Trophoblast cell (in vitro differentiated cells and primary cell): ENCODE measurements at regions not wholly inside any gene's neighbourhood (a gene's known extent, or its start where the extent isn't known, plus 50 kb on each side); places are given as distances from the start of the nearest gene placed in this dataset.

Source experiments
- DNase-seq, 2 donors: peaks; one replicate each; pipeline ENCODE4 v3.0.0-alpha.2; 2016
- H2AFZ ChIP-seq: 2 replicates; pipeline ENCODE4 v1.6.1; 2013; ENCODE audit warnings: low read length, moderate library complexity, mild to moderate bottlenecking; ENCODE audit not compliant: insufficient read depth, poor library complexity
- H2AK5ac ChIP-seq: 2 replicates; pipeline ENCODE4 v1.6.1; 2013; ENCODE audit warnings: mild to moderate bottlenecking, low read length
- H2BK120ac ChIP-seq: 2 replicates; pipeline ENCODE4 v1.6.1; 2013; ENCODE audit warnings: low read length, mild to moderate bottlenecking, moderate library complexity; ENCODE audit not compliant: insufficient read depth, poor library complexity
- H2BK12ac ChIP-seq: 2 replicates; pipeline ENCODE4 v1.6.1; 2013; ENCODE audit warnings: mild to moderate bottlenecking, low read length, moderate library complexity
- H2BK5ac ChIP-seq: 2 replicates; pipeline ENCODE4 v1.6.1; 2013; ENCODE audit warnings: low read length, low read depth, moderate library complexity, mild to moderate bottlenecking; ENCODE audit not compliant: poor library complexity
- H3K14ac ChIP-seq: 2 replicates; pipeline ENCODE4 v1.6.1; 2013; ENCODE audit warnings: mild to moderate bottlenecking, low read length
- H3K18ac ChIP-seq: 2 replicates; pipeline ENCODE4 v1.6.1; 2013; ENCODE audit warnings: mild to moderate bottlenecking, low read length
- H3K23ac ChIP-seq: 2 replicates; pipeline ENCODE4 v1.6.1; 2013; ENCODE audit warnings: low read length
- H3K27ac ChIP-seq: 2 replicates; pipeline ENCODE4 v1.5.1; 2013; ENCODE audit warnings: low read depth, mild to moderate bottlenecking, inconsistent platforms, low read length, moderate library complexity
- H3K27me3 ChIP-seq: 2 replicates; pipeline ENCODE4 v1.6.1; 2013; ENCODE audit warnings: inconsistent platforms, mild to moderate bottlenecking, low read length, moderate library complexity; ENCODE audit not compliant: insufficient read depth
- H3K36me3 ChIP-seq, 2 experiments: 1 replicate in 1 of 2; 2 replicates in 1 of 2; pipeline ENCODE4 v1.6.1; 2013; ENCODE audit warnings: low read length in 2 of 2, mild to moderate bottlenecking in 2 of 2, moderate library complexity in 1 of 2; ENCODE audit not compliant: insufficient read depth in 2 of 2, control insufficient read depth in 1 of 2
- H3K4ac ChIP-seq: 2 replicates; pipeline ENCODE4 v1.6.1; 2013; ENCODE audit warnings: low read depth, mild to moderate bottlenecking, low read length, moderate library complexity
- H3K4me1 ChIP-seq, 2 experiments: 1 replicate in 1 of 2; 2 replicates in 1 of 2; pipeline ENCODE4 v1.6.1; 2013; ENCODE audit warnings: low read length in 2 of 2, mild to moderate bottlenecking in 2 of 2, moderate library complexity in 1 of 2; ENCODE audit not compliant: insufficient read depth in 2 of 2, control insufficient read depth in 1 of 2
- H3K4me2 ChIP-seq: 2 replicates; pipeline ENCODE4 v1.6.1; 2013; ENCODE audit warnings: inconsistent platforms, mild to moderate bottlenecking, low read length, moderate library complexity
- H3K4me3 ChIP-seq: 2 replicates; pipeline ENCODE4 v1.5.1; 2013; ENCODE audit warnings: mild to moderate bottlenecking, low read depth, low read length, inconsistent platforms
- H3K79me1 ChIP-seq: one replicate; pipeline ENCODE4 v1.6.1; 2013; ENCODE audit warnings: low read length
- H3K79me2 ChIP-seq: 2 replicates; pipeline ENCODE4 v1.6.1; 2013; ENCODE audit warnings: low read length, mild to moderate bottlenecking; ENCODE audit not compliant: control insufficient read depth, insufficient read depth, poor library complexity
- H3K9ac ChIP-seq: 2 replicates; pipeline ENCODE4 v1.6.1; 2013; ENCODE audit warnings: mild to moderate bottlenecking, low read length
- H3K9me3 ChIP-seq: 2 replicates; pipeline ENCODE4 v1.6.1; 2013; ENCODE audit warnings: low read depth, mild to moderate bottlenecking, control low read depth, inconsistent platforms, low read length; ENCODE audit not compliant: insufficient read depth
- H4K12ac ChIP-seq: 2 replicates; pipeline ENCODE4 v1.6.1; 2013; ENCODE audit warnings: low read depth, mild to moderate bottlenecking, low read length, moderate library complexity
- H4K8ac ChIP-seq: 2 replicates; pipeline ENCODE4 v1.6.1; 2013; ENCODE audit warnings: low read depth, mild to moderate bottlenecking, low read length, moderate library complexity
- H4K91ac ChIP-seq: one replicate; pipeline ENCODE4 v1.6.1; 2013; ENCODE audit warnings: low read depth, mild to moderate bottlenecking, low read length, moderate library complexity
- WGBS: extraction: QIAGEN DNeasy Blood & Tissue Kit; methylation state at CpG from one replicate; pipeline ENCODE4 v1.1.7; 2013; ENCODE audit warnings: missing lambda C conversion rate; ENCODE audit not compliant: insufficient read length, insufficient coverage; ENCODE audit errors: extremely low coverage; 5-methylcytosine and 5-hydroxymethylcytosine counted together

DNA sequence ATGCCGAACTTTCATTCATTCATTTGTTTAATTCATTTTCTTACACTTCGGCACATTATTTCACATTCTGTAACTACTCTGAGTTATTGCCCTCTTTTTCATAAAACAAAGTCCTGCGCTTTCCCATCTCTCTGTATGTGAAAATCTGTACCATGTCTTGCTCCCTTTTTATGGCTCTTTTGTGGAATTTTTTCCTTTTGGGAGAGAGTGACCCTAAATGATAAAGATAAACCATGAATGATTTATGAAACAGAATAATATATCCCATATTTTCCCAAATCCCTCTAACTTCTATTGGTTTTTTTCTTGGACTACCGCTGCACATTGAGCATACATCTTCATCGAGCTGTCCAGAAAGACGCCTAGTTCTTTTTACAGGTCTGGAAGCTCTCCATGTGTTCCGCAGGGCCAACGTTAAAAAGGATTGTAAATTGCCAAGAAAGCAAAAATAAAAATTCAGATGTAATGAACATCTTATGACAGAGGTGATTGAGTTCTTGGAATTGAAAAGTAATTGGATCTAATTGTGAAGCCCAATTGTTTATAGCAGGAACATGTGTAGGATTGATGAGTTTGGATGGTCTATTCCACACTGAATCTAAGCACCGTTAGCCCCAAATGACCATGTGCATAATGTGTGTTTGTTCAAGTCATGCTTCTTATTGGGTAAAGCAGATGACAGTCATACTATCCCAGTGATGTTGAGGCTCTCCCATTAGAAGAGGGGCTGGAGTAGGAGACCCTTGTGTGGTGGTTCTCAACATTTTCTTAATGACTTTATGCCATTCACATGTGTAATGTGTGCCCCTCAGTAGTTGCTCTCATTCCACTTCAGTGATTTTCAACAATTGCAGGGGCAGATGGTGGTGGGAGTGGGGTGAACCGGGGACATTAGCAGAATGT lies 378.9 kb downstream of the DLEU7 start:
- H2BK120ac ChIP-seq = no peak overlapping the region
- no peak overlapping the region for H4K12ac ChIP-seq
- no peak overlapping the region for H3K4ac ChIP-seq
- WGBS = no CpG with 5 or more reads among the region's 10 CpGs
- no peaks in the 10 kb centered on the region for H3K27me3 ChIP-seq
- H4K91ac ChIP-seq = no peak overlapping the region
- no peak overlapping the region for H3K4me3 ChIP-seq
- DNase-seq = no peak
- no peak overlapping the region for H3K23ac ChIP-seq
- no peaks in the 10 kb centered on the region for H3K36me3 ChIP-seq
- no peak overlapping the region for H4K8ac ChIP-seq
- H2AFZ ChIP-seq = no peak overlapping the region
- H3K4me1 ChIP-seq = no peaks in the 10 kb centered on the region
- H2BK5ac ChIP-seq = no peak overlapping the region
- no peak overlapping the region for H2AK5ac ChIP-seq
- no peak overlapping the region for H3K18ac ChIP-seq
- no peaks in the 10 kb centered on the region for H3K79me1 ChIP-seq
- no peak overlapping the region for H2BK12ac ChIP-seq
- no peak overlapping the region for H3K9ac ChIP-seq
- H3K4me2 ChIP-seq = no peak overlapping the region
- no peaks in the 10 kb centered on the region for H3K9me3 ChIP-seq
- no peaks in the 10 kb centered on the region for H3K79me2 ChIP-seq
- no peak overlapping the region for H3K27ac ChIP-seq
- H3K14ac ChIP-seq = no peak overlapping the region

DNA sequence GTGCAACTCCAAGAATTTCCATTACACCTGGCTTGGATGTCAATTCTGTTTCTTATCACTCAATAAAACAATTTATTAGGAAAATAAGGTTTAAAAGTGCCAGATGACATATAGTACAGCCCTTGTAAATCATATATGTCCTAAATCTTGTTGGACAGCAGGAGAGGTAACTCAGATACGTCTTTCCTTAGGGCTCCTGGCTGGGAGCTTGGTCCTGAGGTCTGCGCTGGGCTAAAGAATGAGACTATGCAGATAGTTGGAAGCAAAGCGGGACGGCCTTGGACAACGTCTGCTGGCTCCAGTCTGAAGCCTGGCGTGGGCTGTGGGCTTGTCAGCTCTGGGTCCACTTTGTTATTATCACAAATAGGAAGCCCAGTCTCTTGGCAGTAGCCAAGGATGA lies 377.0 kb downstream of the DLEU7 start:
- Histone ChIP-seq H2BK5ac (no peak overlapping the region), H3K18ac (no peak overlapping the region), H3K23ac (no peak overlapping the region), H4K12ac (no peak overlapping the region), H3K9me3 (no peaks in the 10 kb centered on the region), H3K27me3 (no peaks in the 10 kb centered on the region), H3K4me2 (no peak overlapping the region), H4K8ac (no peak overlapping the region), H2AK5ac (no peak overlapping the region), H3K4ac (no peak overlapping the region), H3K79me1 (no peaks in the 10 kb centered on the region), H3K4me1 (no peaks in the 10 kb centered on the region), H2BK120ac (no peak overlapping the region), H2BK12ac (no peak overlapping the region), H3K27ac (no peak overlapping the region), H3K79me2 (no peaks in the 10 kb centered on the region), H3K4me3 (no peak overlapping the region), H3K9ac (no peak overlapping the region), H2AFZ (no peak overlapping the region), H3K36me3 (no peaks in the 10 kb centered on the region), H4K91ac (no peak overlapping the region), H3K14ac (no peak overlapping the region)
- DNase-seq = no peak
- WGBS = no CpG with 5 or more reads among the region's 6 CpGs

DNA sequence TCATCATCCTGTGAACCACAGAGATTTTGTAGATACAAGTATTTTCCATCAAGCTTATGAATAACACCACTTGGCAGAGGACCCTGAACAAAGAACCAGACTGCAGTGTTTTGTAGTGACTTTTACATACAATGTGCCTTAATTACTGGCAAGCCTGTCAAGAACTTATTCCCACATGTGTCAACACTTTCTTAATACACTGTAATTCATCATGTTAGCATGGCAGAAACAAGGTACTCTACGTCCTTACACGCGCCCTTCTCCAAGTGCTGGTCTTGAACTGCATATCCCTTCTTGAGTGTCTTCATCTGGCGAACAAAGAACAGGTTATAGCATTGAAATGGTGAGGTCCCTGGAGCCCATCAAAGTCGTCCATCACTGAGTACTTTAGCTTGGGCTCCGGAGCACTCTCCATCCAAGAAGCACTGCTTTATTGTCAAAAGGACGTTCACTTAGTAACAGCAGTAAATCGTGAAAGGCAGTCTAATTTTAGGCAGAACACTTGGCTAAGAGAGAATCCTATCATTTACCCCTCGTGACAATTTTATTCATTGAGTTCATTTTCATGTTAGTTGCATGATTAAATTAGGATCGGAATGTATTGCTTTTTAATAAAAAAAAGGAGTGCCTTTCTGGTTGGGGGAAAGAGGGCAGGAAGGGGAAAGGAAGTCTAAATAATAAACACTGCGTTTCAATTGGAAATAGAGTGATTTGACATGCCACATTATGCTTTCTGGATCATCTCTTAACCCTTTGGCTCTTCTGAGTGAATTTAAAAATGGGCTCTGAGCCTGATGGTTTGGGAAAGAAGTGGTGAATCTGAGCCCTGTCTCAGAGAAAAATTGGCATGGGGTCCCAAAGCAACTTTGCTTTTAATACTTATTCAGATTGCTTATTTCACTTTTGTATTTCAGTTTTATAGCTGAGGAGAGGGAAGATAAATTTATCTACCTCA lies 376.1 kb downstream of the DLEU7 start:
- Histone ChIP-seq H2BK120ac (no peak overlapping the region), H3K79me1 (no peaks in the 10 kb centered on the region), H3K4me3 (no peak overlapping the region), H3K9me3 (no peaks in the 10 kb centered on the region), H3K9ac (no peak overlapping the region), H2AFZ (no peak overlapping the region), H3K4me1 (no peaks in the 10 kb centered on the region), H4K12ac (no peak overlapping the region), H3K27ac (no peak overlapping the region), H4K8ac (no peak overlapping the region), H3K79me2 (no peaks in the 10 kb centered on the region), H3K23ac (no peak overlapping the region), H2BK12ac (no peak overlapping the region), H3K14ac (no peak overlapping the region), H3K27me3 (no peaks in the 10 kb centered on the region), H3K36me3 (no peaks in the 10 kb centered on the region), H2AK5ac (no peak overlapping the region), H3K4me2 (no peak overlapping the region), H3K4ac (no peak overlapping the region), H4K91ac (no peak overlapping the region), H2BK5ac (no peak overlapping the region), H3K18ac (no peak overlapping the region)
- no CpG with 5 or more reads among the region's 11 CpGs for WGBS
- DNase-seq = no peak

- Histone ChIP-seq H4K8ac (no peak overlapping the region), H2BK5ac (no peak overlapping the region), H4K91ac (no peak overlapping the region), H2BK12ac (no peak overlapping the region), H3K9me3 (no peaks in the 10 kb centered on the region), H2AK5ac (no peak overlapping the region), H3K4me2 (no peak overlapping the region), H3K4ac (no peak overlapping the region), H3K9ac (no peak overlapping the region), H4K12ac (no peak overlapping the region), H3K4me1 (no peaks in the 10 kb centered on the region), H3K27ac (no peak overlapping the region), H2BK120ac (no peak overlapping the region), H3K4me3 (no peak overlapping the region), H3K18ac (no peak overlapping the region), H3K79me2 (no peaks in the 10 kb centered on the region), H2AFZ (no peak overlapping the region), H3K27me3 (no peaks in the 10 kb centered on the region), H3K79me1 (no peaks in the 10 kb centered on the region), H3K14ac (no peak overlapping the region), H3K23ac (no peak overlapping the region), H3K36me3 (no peaks in the 10 kb centered on the region)
- DNase-seq = no peak
- WGBS = 100% methylated on average over 2 of the region's 13 CpGs
Observed at GRCh38 chr13:50468849-50469669, 374.4 kb downstream of the DLEU7 start.
